ENCODE measurements at regions not wholly inside any gene's neighbourhood (a gene's known extent, or its start where the extent isn't known, plus 50 kb on each side); places are given as distances from the start of the nearest gene placed in this dataset.

- no peak overlapping the region for H3K27ac ChIP-seq
- no peaks in the 10 kb centered on the region for H3K9me3 ChIP-seq
- ATAC-seq, result no peak
- H3K4me3 ChIP-seq, result no peak overlapping the region
- WGBS, 2 donors (ENCODE audit: low coverage in 1 of 2), result 89 to 100% methylated on average over 5 to 12 of the region's 19 CpGs
- H3K4me1 ChIP-seq, result no peaks in the 10 kb centered on the region
- no peak for TF ChIP-seq POLR2AphosphoS5 (IDR thresholded peaks at IDR 0.05)
- no peak for TF ChIP-seq POLR2A (IDR thresholded peaks at IDR 0.05)
- TF ChIP-seq EP300 (IDR thresholded peaks at IDR 0.05), result no peak
- no peak for TF ChIP-seq CTCF (IDR thresholded peaks at IDR 0.05)
- no peaks in the 10 kb centered on the region for H3K27me3 ChIP-seq
- no peaks in the 10 kb centered on the region for H3K36me3 ChIP-seq
Measured at GRCh38 chr10:124324856-124325632, 93.7 kb downstream of the OAT start.

GRCh38 chr10:124324451-124324850 lies 94.3 kb downstream of the OAT start:
- Histone ChIP-seq H3K4me3 (no peak overlapping the region), H3K27ac (no peak overlapping the region), H3K27me3 (no peaks in the 10 kb centered on the region), H3K36me3 (no peaks in the 10 kb centered on the region), H3K9me3 (no peaks in the 10 kb centered on the region), H3K4me1 (no peaks in the 10 kb centered on the region)
- ATAC-seq, result no peak
- TF ChIP-seq EP300 (IDR thresholded peaks at IDR 0.05) (no peak), CTCF (IDR thresholded peaks at IDR 0.05) (no peak), POLR2AphosphoS5 (IDR thresholded peaks at IDR 0.05) (no peak), POLR2A (IDR thresholded peaks at IDR 0.05) (no peak)
- 74 to 93% methylated on average over 3 to 5 of the region's 6 CpGs for WGBS, 2 donors (ENCODE audit: low coverage in 1 of 2)

GRCh38 chr10:124323806-124324205 lies 94.9 kb downstream of the OAT start:
- Histone ChIP-seq H3K27me3 (no peaks in the 10 kb centered on the region), H3K9me3 (no peaks in the 10 kb centered on the region), H3K36me3 (no peaks in the 10 kb centered on the region), H3K4me1 (no peaks in the 10 kb centered on the region), H3K4me3 (no peak overlapping the region), H3K27ac (no peak overlapping the region)
- TF ChIP-seq POLR2AphosphoS5 (IDR thresholded peaks at IDR 0.05) (no peak), EP300 (IDR thresholded peaks at IDR 0.05) (no peak), POLR2A (IDR thresholded peaks at IDR 0.05) (no peak), CTCF (IDR thresholded peaks at IDR 0.05) (no peak)
- 65% methylated on average over 5 of the region's 5 CpGs; no CpG with 5 or more reads in 1 of the 2 donors for whole genome bisulfite sequencing, 2 donors (ENCODE audit: low coverage in 1 of 2)
- no peak for ATAC-seq

- no peak for ATAC-seq
- Histone ChIP-seq H3K27me3 (no peaks in the 10 kb centered on the region), H3K9me3 (no peaks in the 10 kb centered on the region), H3K4me1 (no peaks in the 10 kb centered on the region), H3K4me3 (no peak overlapping the region), H3K27ac (no peak overlapping the region), H3K36me3 (no peaks in the 10 kb centered on the region)
- 45 to 55% methylated on average over 5 to 8 of the region's 11 CpGs for WGBS, 2 donors (ENCODE audit: low coverage in 1 of 2)
- TF ChIP-seq POLR2AphosphoS5 (IDR thresholded peaks at IDR 0.05), result no peak
- TF ChIP-seq CTCF (IDR thresholded peaks at IDR 0.05), result no peak
- TF ChIP-seq POLR2A (IDR thresholded peaks at IDR 0.05), result no peak
- no peak for TF ChIP-seq EP300 (IDR thresholded peaks at IDR 0.05)
Measured at GRCh38 chr10:124323111-124323725, 95.5 kb downstream of the OAT start.

All from gastroesophageal sphincter (tissue), 4 donors.